ENCODE measurements at regions not wholly inside any gene's neighbourhood (a gene's known extent, or its start where the extent isn't known, plus 50 kb on each side); places are given as distances from the start of the nearest gene placed in this dataset.

DNA sequence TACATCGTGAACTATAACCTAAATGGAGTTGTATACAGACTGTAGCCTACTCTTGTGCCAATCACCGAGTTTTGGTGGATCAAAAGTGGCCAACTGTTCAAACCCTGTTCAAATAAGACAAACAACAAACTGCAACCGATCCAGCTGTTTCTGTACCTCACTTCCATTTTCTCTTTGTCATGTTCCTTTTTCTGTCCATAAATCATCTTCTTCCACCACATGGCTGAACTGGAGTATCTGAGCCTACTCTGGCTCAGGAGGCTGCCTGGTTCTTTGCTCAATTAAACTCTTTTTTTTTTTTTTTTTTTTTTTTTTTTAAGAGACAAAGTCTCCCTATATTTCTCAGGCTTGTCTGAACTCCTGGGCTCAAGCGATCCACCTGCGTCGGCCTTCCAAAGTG is 59.0 kb upstream of the NPVF start:
- H3K4me3 ChIP-seq (ENCODE audit: low read length), result no peak overlapping the region
- no peak overlapping the region for H3K27ac ChIP-seq (ENCODE audit: low read length)
- H3K9ac ChIP-seq (ENCODE audit: low read length), result no peak overlapping the region
- no peaks in the 10 kb centered on the region for H3K79me2 ChIP-seq (ENCODE audit: low read length)
- no peaks in the 10 kb centered on the region for H3K4me1 ChIP-seq (ENCODE audit: low read length)
- H2AFZ ChIP-seq (ENCODE audit: low read depth, low read length), result no peak overlapping the region
- TF ChIP-seq, protein P1, sequence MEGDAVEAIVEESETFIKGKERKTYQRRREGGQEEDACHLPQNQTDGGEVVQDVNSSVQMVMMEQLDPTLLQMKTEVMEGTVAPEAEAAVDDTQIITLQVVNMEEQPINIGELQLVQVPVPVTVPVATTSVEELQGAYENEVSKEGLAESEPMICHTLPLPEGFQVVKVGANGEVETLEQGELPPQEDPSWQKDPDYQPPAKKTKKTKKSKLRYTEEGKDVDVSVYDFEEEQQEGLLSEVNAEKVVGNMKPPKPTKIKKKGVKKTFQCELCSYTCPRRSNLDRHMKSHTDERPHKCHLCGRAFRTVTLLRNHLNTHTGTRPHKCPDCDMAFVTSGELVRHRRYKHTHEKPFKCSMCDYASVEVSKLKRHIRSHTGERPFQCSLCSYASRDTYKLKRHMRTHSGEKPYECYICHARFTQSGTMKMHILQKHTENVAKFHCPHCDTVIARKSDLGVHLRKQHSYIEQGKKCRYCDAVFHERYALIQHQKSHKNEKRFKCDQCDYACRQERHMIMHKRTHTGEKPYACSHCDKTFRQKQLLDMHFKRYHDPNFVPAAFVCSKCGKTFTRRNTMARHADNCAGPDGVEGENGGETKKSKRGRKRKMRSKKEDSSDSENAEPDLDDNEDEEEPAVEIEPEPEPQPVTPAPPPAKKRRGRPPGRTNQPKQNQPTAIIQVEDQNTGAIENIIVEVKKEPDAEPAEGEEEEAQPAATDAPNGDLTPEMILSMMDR (IDR thresholded peaks at IDR 0.05; ENCODE audit: low read depth, low read length), result no peak
- TF ChIP-seq EZH2phosphoT487 (IDR thresholded peaks at IDR 0.05; ENCODE audit: low read depth), result no peak
- H3K4me2 ChIP-seq (ENCODE audit: low read length), result no peak overlapping the region
- H3K27me3 ChIP-seq (ENCODE audit: low read depth, low read length), result no peaks in the 10 kb centered on the region
- no peaks in the 10 kb centered on the region for H3K9me3 ChIP-seq (ENCODE audit: insufficient read depth, low read length)
- H3K36me3 ChIP-seq (replicated peaks; ENCODE audit: low read depth, low read length), result no peaks in the 10 kb centered on the region
- H4K20me1 ChIP-seq (ENCODE audit: insufficient read depth, low read length), result no peaks in the 10 kb centered on the region

DNA sequence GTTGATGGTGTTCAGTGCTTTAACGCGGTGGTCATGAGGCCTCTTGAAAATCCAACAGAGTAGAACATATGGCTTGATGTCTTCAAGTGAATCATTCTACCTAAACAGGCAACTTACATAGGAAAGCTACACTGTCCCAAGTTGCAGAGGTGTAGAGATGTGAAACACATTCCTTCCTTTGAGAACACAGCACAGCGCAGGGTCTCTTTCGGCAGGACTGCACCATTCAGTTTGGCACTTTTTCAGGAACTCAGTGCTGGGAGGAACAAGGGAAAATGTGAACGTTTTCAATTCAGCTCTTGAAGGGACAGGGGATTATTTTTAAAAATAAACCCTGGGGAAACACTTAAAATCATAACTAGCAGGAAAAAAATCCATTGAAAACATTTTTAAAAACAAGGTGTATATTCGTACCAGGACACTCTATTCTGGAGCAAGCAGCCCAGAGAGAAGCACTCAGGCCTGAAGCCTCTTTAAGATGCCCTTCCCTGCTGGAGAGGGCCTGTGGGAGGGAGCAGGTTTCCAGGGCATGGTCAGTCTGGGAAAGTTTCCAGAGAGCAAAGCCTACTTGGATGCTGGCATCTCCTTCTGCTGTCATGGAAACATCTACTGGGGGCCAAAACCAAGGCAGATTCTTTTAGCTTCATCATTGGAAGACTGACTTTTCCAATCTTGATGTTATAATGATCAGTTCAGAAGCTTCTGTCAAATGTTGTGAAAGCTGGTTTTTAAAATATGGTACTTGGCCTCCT is 60.4 kb upstream of the NPVF start:
- H4K20me1 ChIP-seq (ENCODE audit: insufficient read depth, low read length), result no peaks in the 10 kb centered on the region
- no peaks in the 10 kb centered on the region for H3K9me3 ChIP-seq (ENCODE audit: insufficient read depth, low read length)
- H3K4me2 ChIP-seq (ENCODE audit: low read length), result no peak overlapping the region
- H3K27me3 ChIP-seq (ENCODE audit: low read depth, low read length), result no peaks in the 10 kb centered on the region
- H3K27ac ChIP-seq (ENCODE audit: low read length), result no peak overlapping the region
- no peak overlapping the region for H3K4me3 ChIP-seq (ENCODE audit: low read length)
- H3K4me1 ChIP-seq (ENCODE audit: low read length), result no peaks in the 10 kb centered on the region
- no peak overlapping the region for H3K9ac ChIP-seq (ENCODE audit: low read length)
- no peak overlapping the region for H2AFZ ChIP-seq (ENCODE audit: low read depth, low read length)
- no peaks in the 10 kb centered on the region for H3K79me2 ChIP-seq (ENCODE audit: low read length)
- no peaks in the 10 kb centered on the region for H3K36me3 ChIP-seq (replicated peaks; ENCODE audit: low read depth, low read length)
- TF ChIP-seq, protein P1 (IDR thresholded peaks at IDR 0.05; ENCODE audit: low read depth, low read length), result no peak
- TF ChIP-seq EZH2phosphoT487 (IDR thresholded peaks at IDR 0.05; ENCODE audit: low read depth), result no peak

DNA sequence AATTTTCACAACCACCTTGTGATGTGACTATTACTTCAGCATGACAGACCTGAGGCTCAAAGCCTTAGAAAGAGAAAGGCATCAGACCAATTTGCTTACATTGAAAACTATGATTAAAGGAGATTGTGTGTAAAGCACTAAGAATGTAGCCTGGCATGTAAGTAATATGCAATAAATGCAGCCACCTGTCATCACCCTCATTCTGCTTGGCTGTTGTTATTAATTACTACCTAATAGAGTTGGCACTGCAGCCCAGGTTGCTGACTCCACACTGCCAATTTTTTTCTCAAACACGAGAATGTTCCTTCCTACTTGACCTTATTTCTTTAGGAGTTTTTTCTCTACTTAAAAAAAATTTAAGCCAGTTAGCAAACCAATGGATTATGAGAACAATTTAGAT is 61.2 kb upstream of the NPVF start:
- no peak overlapping the region for H2AFZ ChIP-seq (ENCODE audit: low read depth, low read length)
- H3K4me3 ChIP-seq (ENCODE audit: low read length), result no peak overlapping the region
- no peaks in the 10 kb centered on the region for H3K79me2 ChIP-seq (ENCODE audit: low read length)
- no peak for TF ChIP-seq EZH2phosphoT487 (IDR thresholded peaks at IDR 0.05; ENCODE audit: low read depth)
- TF ChIP-seq, protein P1 (IDR thresholded peaks at IDR 0.05; ENCODE audit: low read depth, low read length), result no peak
- no peak overlapping the region for H3K27ac ChIP-seq (ENCODE audit: low read length)
- no peak overlapping the region for H3K4me2 ChIP-seq (ENCODE audit: low read length)
- H3K4me1 ChIP-seq (ENCODE audit: low read length), result no peaks in the 10 kb centered on the region
- H3K36me3 ChIP-seq (replicated peaks; ENCODE audit: low read depth, low read length), result no peaks in the 10 kb centered on the region
- H3K9me3 ChIP-seq (ENCODE audit: insufficient read depth, low read length), result no peaks in the 10 kb centered on the region
- no peaks in the 10 kb centered on the region for H3K27me3 ChIP-seq (ENCODE audit: low read depth, low read length)
- H4K20me1 ChIP-seq (ENCODE audit: insufficient read depth, low read length), result no peaks in the 10 kb centered on the region
- no peak overlapping the region for H3K9ac ChIP-seq (ENCODE audit: low read length)

DNA sequence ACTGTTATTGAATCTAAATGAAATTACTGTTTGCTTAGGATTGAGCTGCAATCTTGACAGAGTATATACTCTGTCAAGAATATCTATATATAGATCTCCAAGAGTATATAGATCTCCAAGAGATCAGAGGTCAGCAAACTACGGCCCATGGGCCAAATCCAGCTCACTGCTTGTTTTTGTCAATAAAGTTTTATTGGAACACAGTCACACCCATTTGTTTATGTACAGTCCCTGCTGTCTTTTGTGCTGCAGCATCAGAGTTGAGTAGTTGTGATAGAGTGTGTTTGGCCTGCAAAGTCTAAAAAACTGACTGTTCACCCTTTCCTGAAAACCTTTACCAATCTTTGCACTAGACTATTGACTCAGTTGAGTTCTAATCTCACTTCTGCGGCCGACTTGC is 66.3 kb upstream of the NPVF start:
- TF ChIP-seq, protein P1 (IDR thresholded peaks at IDR 0.05; ENCODE audit: low read depth, low read length), result no peak
- TF ChIP-seq EZH2phosphoT487 (IDR thresholded peaks at IDR 0.05; ENCODE audit: low read depth), result no peak
- no peak overlapping the region for H3K4me3 ChIP-seq (ENCODE audit: low read length)
- no peak overlapping the region for H3K4me2 ChIP-seq (ENCODE audit: low read length)
- no peaks in the 10 kb centered on the region for H3K4me1 ChIP-seq (ENCODE audit: low read length)
- no peaks in the 10 kb centered on the region for H3K9me3 ChIP-seq (ENCODE audit: insufficient read depth, low read length)
- H3K27me3 ChIP-seq (ENCODE audit: low read depth, low read length), result no peaks in the 10 kb centered on the region
- H3K27ac ChIP-seq (ENCODE audit: low read length), result no peak overlapping the region
- no peaks in the 10 kb centered on the region for H3K79me2 ChIP-seq (ENCODE audit: low read length)
- no peaks in the 10 kb centered on the region for H4K20me1 ChIP-seq (ENCODE audit: insufficient read depth, low read length)
- H2AFZ ChIP-seq (ENCODE audit: low read depth, low read length), result no peak overlapping the region
- no peak overlapping the region for H3K9ac ChIP-seq (ENCODE audit: low read length)
- H3K36me3 ChIP-seq (replicated peaks; ENCODE audit: low read depth, low read length), result no peaks in the 10 kb centered on the region

All from OCI-LY3 (cell line).